ENCODE measurements at regions not wholly inside any gene's neighbourhood (a gene's known extent, or its start where the extent isn't known, plus 50 kb on each side); places are given as distances from the start of the nearest gene placed in this dataset.
A peak's percentile ranks its signal among the peaks of the same experiment; 100 is the strongest.
"Not testable (repeated sequence)": the region's sequence is repeated elsewhere in the genome, so short reads cannot be mapped to it uniquely, and the experiment has no call there.

- Histone ChIP-seq H3K36me3 (replicated peaks; ENCODE audit: control insufficient read depth, insufficient read depth, low read length) (no peaks in the 10 kb centered on the region), H3K4me3 (ENCODE audit: insufficient read depth, low read depth, low read length) (no peak overlapping the region), H3K27me3 (ENCODE audit: control insufficient read depth, insufficient read depth, low read length) (no peaks in the 10 kb centered on the region; the same call in 1 of the 2 replicates)
- no peak for DNase-seq
Measured at GRCh38 chr10:9535744-9536143, 1481.3 kb downstream of the GATA3 start.

GRCh38 chr10:9545073-9545472 is 1472.6 kb upstream of the CELF2 start:
- Histone ChIP-seq H3K4me3 (ENCODE audit: insufficient read depth, low read depth, low read length) (no peak overlapping the region), H3K36me3 (replicated peaks; ENCODE audit: control insufficient read depth, insufficient read depth, low read length) (no peaks in the 10 kb centered on the region), H3K27me3 (ENCODE audit: control insufficient read depth, insufficient read depth, low read length) (no peaks in the 10 kb centered on the region)
- DNase-seq, result no peak

GRCh38 chr10:9547936-9548904 is 1469.5 kb upstream of the CELF2 start:
- H3K36me3 ChIP-seq (replicated peaks; ENCODE audit: control insufficient read depth, insufficient read depth, low read length), result no peaks in the 10 kb centered on the region
- H3K27me3 ChIP-seq (ENCODE audit: control insufficient read depth, insufficient read depth, low read length), result no peaks in the 10 kb centered on the region

GRCh38 chr10:9550810-9551209 is 1466.9 kb upstream of the CELF2 start:
- no peak overlapping the region for H3K4me3 ChIP-seq (ENCODE audit: insufficient read depth, low read depth, low read length)
- no peak for DNase-seq
- H3K36me3 ChIP-seq (replicated peaks; ENCODE audit: control insufficient read depth, insufficient read depth, low read length), result no peaks in the 10 kb centered on the region
- no peaks in the 10 kb centered on the region for H3K27me3 ChIP-seq (ENCODE audit: control insufficient read depth, insufficient read depth, low read length)

More at GRCh38 chr10:9547936-9548904, 1469.5 kb upstream of the CELF2 start:
- DNase-seq, result no peak
- no peak overlapping the region for H3K4me3 ChIP-seq (ENCODE audit: insufficient read depth, low read depth, low read length)

- DNase-seq, result no peak
- Histone ChIP-seq H3K27me3 (ENCODE audit: control insufficient read depth, insufficient read depth, low read length) (no peaks in the 10 kb centered on the region), H3K36me3 (replicated peaks; ENCODE audit: control insufficient read depth, insufficient read depth, low read length) (no peaks in the 10 kb centered on the region), H3K4me3 (ENCODE audit: insufficient read depth, low read depth, low read length) (no peak overlapping the region)
Measured at GRCh38 chr10:9554321-9554720, 1463.4 kb upstream of the CELF2 start.

GRCh38 chr10:9560976-9561375 is 1456.7 kb upstream of the CELF2 start:
- Histone ChIP-seq H3K36me3 (replicated peaks; ENCODE audit: control insufficient read depth, insufficient read depth, low read length) (no peaks in the 10 kb centered on the region), H3K4me3 (ENCODE audit: insufficient read depth, low read depth, low read length) (no peak overlapping the region), H3K27me3 (ENCODE audit: control insufficient read depth, insufficient read depth, low read length) (no peaks in the 10 kb centered on the region)
- DNase-seq, result no peak

GRCh38 chr10:9561821-9562505 is 1455.7 kb upstream of the CELF2 start:
- Histone ChIP-seq H3K36me3 (replicated peaks; ENCODE audit: control insufficient read depth, insufficient read depth, low read length) (no peaks in the 10 kb centered on the region), H3K27me3 (ENCODE audit: control insufficient read depth, insufficient read depth, low read length) (no peaks in the 10 kb centered on the region), H3K4me3 (ENCODE audit: insufficient read depth, low read depth, low read length) (no peak overlapping the region)
- peak; percentile 2 for DNase-seq

- no peak for DNase-seq
- Histone ChIP-seq H3K4me3 (ENCODE audit: insufficient read depth, low read depth, low read length) (no peak overlapping the region), H3K27me3 (ENCODE audit: control insufficient read depth, insufficient read depth, low read length) (no peaks in the 10 kb centered on the region), H3K36me3 (replicated peaks; ENCODE audit: control insufficient read depth, insufficient read depth, low read length) (no peaks in the 10 kb centered on the region)
Measured at GRCh38 chr10:9577746-9578145, 1439.9 kb upstream of the CELF2 start.

GRCh38 chr10:9579110-9579705 is 1438.5 kb upstream of the CELF2 start:
- Histone ChIP-seq H3K4me3 (ENCODE audit: insufficient read depth, low read depth, low read length) (no peak overlapping the region), H3K27me3 (ENCODE audit: control insufficient read depth, insufficient read depth, low read length) (no peaks in the 10 kb centered on the region), H3K36me3 (replicated peaks; ENCODE audit: control insufficient read depth, insufficient read depth, low read length) (no peaks in the 10 kb centered on the region)
- DNase-seq, result no peak

GRCh38 chr10:9582803-9583202 is 1434.9 kb upstream of the CELF2 start:
- not testable (repeated sequence) for H3K27me3 ChIP-seq (ENCODE audit: control insufficient read depth, insufficient read depth, low read length); DNase-seq; H3K4me3 ChIP-seq (ENCODE audit: insufficient read depth, low read depth, low read length); H3K36me3 ChIP-seq (replicated peaks; ENCODE audit: control insufficient read depth, insufficient read depth, low read length)

- H3K4me3 ChIP-seq (ENCODE audit: insufficient read depth, low read depth, low read length), result no peak overlapping the region
- H3K27me3 ChIP-seq (ENCODE audit: control insufficient read depth, insufficient read depth, low read length), result no peaks in the 10 kb centered on the region
- no peak for DNase-seq
- no peaks in the 10 kb centered on the region for H3K36me3 ChIP-seq (replicated peaks; ENCODE audit: control insufficient read depth, insufficient read depth, low read length)
Measured at GRCh38 chr10:9596368-9596920, 1421.2 kb upstream of the CELF2 start.

GRCh38 chr10:9602998-9603397 is 1414.7 kb upstream of the CELF2 start:
- Histone ChIP-seq H3K27me3 (ENCODE audit: control insufficient read depth, insufficient read depth, low read length) (no peaks in the 10 kb centered on the region), H3K4me3 (ENCODE audit: insufficient read depth, low read depth, low read length) (no peak overlapping the region), H3K36me3 (replicated peaks; ENCODE audit: control insufficient read depth, insufficient read depth, low read length) (no peaks in the 10 kb centered on the region)
- no peak for DNase-seq

- no peaks in the 10 kb centered on the region for H3K36me3 ChIP-seq (replicated peaks; ENCODE audit: control insufficient read depth, insufficient read depth, low read length)
- H3K27me3 ChIP-seq (ENCODE audit: control insufficient read depth, insufficient read depth, low read length), result no peaks in the 10 kb centered on the region
- DNase-seq, result no peak
- no peak overlapping the region for H3K4me3 ChIP-seq (ENCODE audit: insufficient read depth, low read depth, low read length)
Measured at GRCh38 chr10:9603972-9604371, 1413.7 kb upstream of the CELF2 start.

GRCh38 chr10:9605231-9605630 is 1412.4 kb upstream of the CELF2 start:
- Histone ChIP-seq H3K36me3 (replicated peaks; ENCODE audit: control insufficient read depth, insufficient read depth, low read length) (no peaks in the 10 kb centered on the region), H3K27me3 (ENCODE audit: control insufficient read depth, insufficient read depth, low read length) (no peaks in the 10 kb centered on the region), H3K4me3 (ENCODE audit: insufficient read depth, low read depth, low read length) (no peak overlapping the region)
- no peak for DNase-seq
